Stomach (tissue), 8 donors: ENCODE measurements at regions not wholly inside any gene's neighbourhood (a gene's known extent, or its start where the extent isn't known, plus 50 kb on each side); places are given as distances from the start of the nearest gene placed in this dataset.

Experiments used
- DNase-seq, 2 donors: peaks; one replicate each; pipeline versions ENCODE4 v3.0.0 to v3.0.0-alpha.2; 2013 to 2019
- H3K27ac ChIP-seq, 5 donors: fragments of 200-600 bp in 4 of 5; sonication (generic) in 4 of 5; one replicate each; pipeline ENCODE4 v1.5.1; 2013 to 2019; ENCODE audit warnings: mild to moderate bottlenecking in 1 of 5, moderate library complexity in 1 of 5
- H3K27me3 ChIP-seq, 3 donors: fragments of 200-600 bp; sonication (generic); one replicate each; pipeline ENCODE4 v1.5.1; 2017 to 2019; ENCODE audit warnings: mixed run types in 1 of 3
- H3K36me3 ChIP-seq, 4 donors: fragments of 200-600 bp; sonication (generic); 1 replicate in 3 of 4; 2 replicates in 1 of 4; pipeline ENCODE4 v1.5.1; 2016 to 2019
- H3K4me1 ChIP-seq, 4 donors: fragments of 200-600 bp; sonication (generic); one replicate each; pipeline ENCODE4 v1.5.1; 2016 to 2019
- H3K4me3 ChIP-seq, 4 donors: fragments of 200-600 bp; sonication (generic) in 3 of 4; one replicate each; pipeline ENCODE4 v1.5.1; 2016 to 2019; ENCODE audit warnings: mild to moderate bottlenecking in 1 of 4
- H3K9me3 ChIP-seq, 4 donors: fragments of 200-600 bp; sonication (generic); one replicate each; pipeline ENCODE4 v1.5.1; 2016 to 2019
- EP300 ChIP-seq: sonication (generic); formaldehyde crosslinking; IDR thresholded peaks from one replicate; pipeline ENCODE4 v1.6.1; 2017; ENCODE audit warnings: antibody characterized with exemption
- POLR2A ChIP-seq, 4 donors: fragments of 450-650 bp; IDR thresholded peaks; one replicate each; pipeline ENCODE4 v1.6.1; 2016; ENCODE audit warnings: antibody characterized with exemption in 4 of 4, control low read depth in 2 of 4, mild to moderate bottlenecking in 1 of 4, moderate library complexity in 1 of 4
- POLR2AphosphoS5 ChIP-seq, 3 donors: sonication (generic); formaldehyde crosslinking; IDR thresholded peaks; one replicate each; pipeline ENCODE4 v1.6.1; 2016; ENCODE audit warnings: antibody characterized with exemption in 3 of 3
- WGBS, 5 donors: extraction: QIAGEN DNeasy Blood & Tissue Kit in 3 of 5; methylation state at CpG; one replicate each; pipeline versions ENCODE4 v1.1.5 to v1.1.7; 2013 to 2018; 5-methylcytosine and 5-hydroxymethylcytosine counted together
- intact Hi-C: fragments of 100-400 bp; cut with DNase I; formaldehyde crosslinking; loops from one replicate; pipeline ENCODE4 v1.15.1; 2023; ENCODE audit warnings: low total_unique reads
- TF ChIP-seq, protein P1 (sequence below), 7 experiments: fragments of 450-650 bp in 4 of 7; fragments of 200-600 bp in 3 of 7; sonication (generic) in 3 of 7; IDR thresholded peaks; one replicate each; pipeline ENCODE4 v1.5.1; 2016 to 2019; ENCODE audit warnings: antibody characterized with exemption in 7 of 7, control low read depth in 2 of 7, mild to moderate bottlenecking in 1 of 7
- donor health status: healthy with polysubstance abuse.
- donor health status: Bipolar disorder and iron deficiency.
- donor health status: healthy.

DNA sequence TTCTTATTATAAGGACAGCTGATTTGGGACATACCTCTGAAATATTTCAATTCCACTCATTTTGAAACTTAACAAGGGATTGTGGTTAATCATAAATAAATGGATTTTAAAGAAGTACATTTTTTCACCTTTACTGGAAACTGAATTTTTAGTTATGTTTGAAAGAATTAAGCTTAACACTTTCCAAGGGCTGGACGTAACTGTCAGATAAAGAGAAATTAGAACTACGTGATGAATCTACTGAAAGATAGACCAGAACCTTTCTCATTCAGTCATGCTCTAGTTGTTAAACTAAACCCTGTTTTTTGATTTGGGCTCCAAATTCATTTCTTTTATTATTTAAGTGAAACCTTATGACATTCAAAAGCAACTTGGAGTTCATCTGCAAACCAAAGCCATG lies 1892.1 kb upstream of the SEL1L start:
- H3K4me3 ChIP-seq = no peak overlapping the region

DNA sequence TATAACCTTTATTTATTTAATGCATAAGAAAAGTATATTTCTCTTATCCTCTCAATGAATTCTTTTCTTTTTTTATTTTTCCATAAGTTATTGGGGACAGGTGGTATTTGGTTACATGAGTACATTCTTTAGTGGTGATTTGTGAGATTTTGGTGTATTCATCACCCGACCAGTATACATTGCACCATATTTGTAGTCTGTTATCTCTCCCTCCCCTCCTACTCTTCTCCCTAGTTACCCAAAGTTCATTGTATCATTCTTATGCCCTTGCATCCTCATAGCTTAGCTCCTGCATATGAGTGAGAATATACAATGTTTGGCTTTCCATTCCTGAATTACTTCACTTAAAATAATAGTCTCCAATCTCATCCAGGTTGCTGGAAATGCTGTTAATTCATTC lies 1900.0 kb upstream of the SEL1L start:
- TF ChIP-seq POLR2AphosphoS5 (IDR thresholded peaks at IDR 0.05) (no peak), EP300 (no peak), POLR2A (IDR thresholded peaks at IDR 0.05) (no peak)
- TF ChIP-seq, protein P1, sequence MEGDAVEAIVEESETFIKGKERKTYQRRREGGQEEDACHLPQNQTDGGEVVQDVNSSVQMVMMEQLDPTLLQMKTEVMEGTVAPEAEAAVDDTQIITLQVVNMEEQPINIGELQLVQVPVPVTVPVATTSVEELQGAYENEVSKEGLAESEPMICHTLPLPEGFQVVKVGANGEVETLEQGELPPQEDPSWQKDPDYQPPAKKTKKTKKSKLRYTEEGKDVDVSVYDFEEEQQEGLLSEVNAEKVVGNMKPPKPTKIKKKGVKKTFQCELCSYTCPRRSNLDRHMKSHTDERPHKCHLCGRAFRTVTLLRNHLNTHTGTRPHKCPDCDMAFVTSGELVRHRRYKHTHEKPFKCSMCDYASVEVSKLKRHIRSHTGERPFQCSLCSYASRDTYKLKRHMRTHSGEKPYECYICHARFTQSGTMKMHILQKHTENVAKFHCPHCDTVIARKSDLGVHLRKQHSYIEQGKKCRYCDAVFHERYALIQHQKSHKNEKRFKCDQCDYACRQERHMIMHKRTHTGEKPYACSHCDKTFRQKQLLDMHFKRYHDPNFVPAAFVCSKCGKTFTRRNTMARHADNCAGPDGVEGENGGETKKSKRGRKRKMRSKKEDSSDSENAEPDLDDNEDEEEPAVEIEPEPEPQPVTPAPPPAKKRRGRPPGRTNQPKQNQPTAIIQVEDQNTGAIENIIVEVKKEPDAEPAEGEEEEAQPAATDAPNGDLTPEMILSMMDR (IDR thresholded peaks at IDR 0.05) = no peak
- H3K9me3 ChIP-seq = no peaks in the 10 kb centered on the region
- H3K36me3 ChIP-seq = no peaks in the 10 kb centered on the region
- no peak overlapping the region for H3K27ac ChIP-seq
- no peak overlapping the region for H3K4me3 ChIP-seq
- H3K4me1 ChIP-seq = no peaks in the 10 kb centered on the region
- intact Hi-C loops = no loop called here
- WGBS, 5 donors = 64 to 90% (median 78%) methylated on average over 1 of the region's 1 CpG
- no peak for DNase-seq
- H3K27me3 ChIP-seq = no peaks in the 10 kb centered on the region

More for the DNA sequence above, 1892.1 kb upstream of the SEL1L start:
- no peaks in the 10 kb centered on the region for H3K36me3 ChIP-seq
- no peaks in the 10 kb centered on the region for H3K27me3 ChIP-seq
- no peaks in the 10 kb centered on the region for H3K9me3 ChIP-seq
- TF ChIP-seq POLR2AphosphoS5 (IDR thresholded peaks at IDR 0.05) (no peak), POLR2A (IDR thresholded peaks at IDR 0.05) (no peak)
- TF ChIP-seq, protein P1 (IDR thresholded peaks at IDR 0.05) = no peak
- 87 to 99% (median 94%) methylated on average over 2 of the region's 2 CpGs for WGBS, 5 donors
- DNase-seq = no peak
- intact Hi-C loops = no loop called here
- H3K4me1 ChIP-seq = no peaks in the 10 kb centered on the region
- H3K27ac ChIP-seq = no peak overlapping the region

DNA sequence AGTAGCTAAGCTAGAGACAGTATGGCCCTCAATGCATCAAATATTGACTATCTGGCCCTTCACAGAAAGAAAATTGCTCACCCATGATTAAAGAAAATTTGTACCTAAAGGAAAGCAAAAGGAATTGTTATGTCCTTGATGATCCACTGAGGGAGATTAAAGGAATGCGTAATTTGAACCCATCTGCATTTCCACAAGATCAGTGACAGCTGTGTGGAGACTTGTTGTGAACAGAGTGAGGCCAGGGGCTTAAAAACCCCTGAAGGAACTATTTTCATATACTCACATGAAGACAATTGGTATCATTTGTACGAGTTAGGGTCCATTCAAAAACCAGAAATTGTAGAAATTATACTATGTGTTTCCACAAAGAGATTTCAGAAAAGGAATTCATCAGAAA lies 1908.1 kb upstream of the SEL1L start:
- whole genome bisulfite sequencing, 5 donors = 70 to 79% (median 76%) methylated on average over 2 of the region's 2 CpGs
- no peaks in the 10 kb centered on the region for H3K9me3 ChIP-seq
- no peaks in the 10 kb centered on the region for H3K27me3 ChIP-seq
- H3K36me3 ChIP-seq = no peaks in the 10 kb centered on the region
- TF ChIP-seq POLR2AphosphoS5 (IDR thresholded peaks at IDR 0.05) (no peak), POLR2A (IDR thresholded peaks at IDR 0.05) (no peak), EP300 (no peak)
- TF ChIP-seq, protein P1 (IDR thresholded peaks at IDR 0.05) = no peak
- H3K4me1 ChIP-seq = no peaks in the 10 kb centered on the region
- no peak overlapping the region for H3K27ac ChIP-seq
- intact Hi-C loops = no loop called here
- DNase-seq = no peak
- H3K4me3 ChIP-seq = no peak overlapping the region

DNA sequence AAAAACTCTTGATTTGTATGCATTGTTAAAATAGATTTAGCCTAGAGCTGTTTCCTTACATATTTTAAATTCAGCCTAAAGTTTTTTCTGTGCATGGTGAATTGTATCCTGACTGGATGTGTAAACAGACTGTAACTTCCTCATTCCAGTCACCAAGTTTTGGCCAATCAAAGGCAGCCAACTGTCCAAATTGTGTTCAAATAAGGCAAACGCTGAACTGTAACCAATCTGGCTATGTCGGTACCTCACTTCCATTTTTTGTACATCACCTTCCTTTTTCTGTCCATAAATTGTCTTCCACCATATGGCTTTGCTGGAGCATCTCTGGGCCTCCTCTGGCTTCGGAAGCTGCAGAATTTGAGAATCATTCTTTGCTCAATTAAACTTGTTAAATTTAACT lies 1921.9 kb upstream of the SEL1L start:
- no peak overlapping the region for H3K27ac ChIP-seq
- TF ChIP-seq, protein P1 (IDR thresholded peaks at IDR 0.05) = no peak
- TF ChIP-seq POLR2AphosphoS5 (IDR thresholded peaks at IDR 0.05) (no peak), EP300 (no peak), POLR2A (IDR thresholded peaks at IDR 0.05) (no peak)
- H3K36me3 ChIP-seq = no peaks in the 10 kb centered on the region
- no peaks in the 10 kb centered on the region for H3K27me3 ChIP-seq
- H3K4me3 ChIP-seq = no peak overlapping the region
- intact Hi-C loops = no loop called here
- WGBS, 5 donors = 82 to 90% (median 88%) methylated on average over 3 of the region's 3 CpGs
- H3K4me1 ChIP-seq = no peaks in the 10 kb centered on the region
- peaks cover 4 to 31% (median 15%) of the 10 kb centered on the region in 4 donors for H3K9me3 ChIP-seq
- DNase-seq = no peak
